ENCODE measurements at regions not wholly inside any gene's neighbourhood (a gene's known extent, or its start where the extent isn't known, plus 50 kb on each side); places are given as distances from the start of the nearest gene placed in this dataset.

DNA sequence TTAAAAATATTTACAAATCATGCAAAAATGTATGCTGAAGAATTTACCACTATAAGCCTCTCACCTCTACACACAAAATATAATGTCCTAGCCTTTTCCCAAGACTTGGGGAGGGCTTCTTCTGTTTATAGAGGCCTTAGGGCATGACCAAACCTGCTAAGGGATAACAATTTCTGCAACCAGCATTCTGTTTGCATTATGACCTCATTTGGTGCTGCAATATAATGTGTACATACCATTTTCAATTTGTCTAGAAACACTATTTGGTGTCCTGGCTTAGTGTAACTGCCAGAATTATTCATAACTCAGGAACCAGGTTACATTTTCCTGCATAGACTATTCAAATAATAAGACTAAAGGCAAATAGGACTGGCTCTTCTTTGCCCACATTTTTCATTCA, 446.6 kb upstream of the SORCS1 start:
- no peak for DNase-seq
- no peak overlapping the region for H3K4me3 ChIP-seq (ENCODE audit: low read depth, low read length)
- no peaks in the 10 kb centered on the region for H3K36me3 ChIP-seq
- no peaks in the 10 kb centered on the region for H3K27me3 ChIP-seq
- H3K9me3 ChIP-seq, result no peaks in the 10 kb centered on the region
- TF ChIP-seq, protein P1, sequence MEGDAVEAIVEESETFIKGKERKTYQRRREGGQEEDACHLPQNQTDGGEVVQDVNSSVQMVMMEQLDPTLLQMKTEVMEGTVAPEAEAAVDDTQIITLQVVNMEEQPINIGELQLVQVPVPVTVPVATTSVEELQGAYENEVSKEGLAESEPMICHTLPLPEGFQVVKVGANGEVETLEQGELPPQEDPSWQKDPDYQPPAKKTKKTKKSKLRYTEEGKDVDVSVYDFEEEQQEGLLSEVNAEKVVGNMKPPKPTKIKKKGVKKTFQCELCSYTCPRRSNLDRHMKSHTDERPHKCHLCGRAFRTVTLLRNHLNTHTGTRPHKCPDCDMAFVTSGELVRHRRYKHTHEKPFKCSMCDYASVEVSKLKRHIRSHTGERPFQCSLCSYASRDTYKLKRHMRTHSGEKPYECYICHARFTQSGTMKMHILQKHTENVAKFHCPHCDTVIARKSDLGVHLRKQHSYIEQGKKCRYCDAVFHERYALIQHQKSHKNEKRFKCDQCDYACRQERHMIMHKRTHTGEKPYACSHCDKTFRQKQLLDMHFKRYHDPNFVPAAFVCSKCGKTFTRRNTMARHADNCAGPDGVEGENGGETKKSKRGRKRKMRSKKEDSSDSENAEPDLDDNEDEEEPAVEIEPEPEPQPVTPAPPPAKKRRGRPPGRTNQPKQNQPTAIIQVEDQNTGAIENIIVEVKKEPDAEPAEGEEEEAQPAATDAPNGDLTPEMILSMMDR (IDR thresholded peaks at IDR 0.05; ENCODE audit: low read depth, low read length), result no peak
- 0 out of 2 replicates have a peak, but pooled peaks cover 2% of the 10 kb centered on the region for H3K4me1 ChIP-seq

DNA sequence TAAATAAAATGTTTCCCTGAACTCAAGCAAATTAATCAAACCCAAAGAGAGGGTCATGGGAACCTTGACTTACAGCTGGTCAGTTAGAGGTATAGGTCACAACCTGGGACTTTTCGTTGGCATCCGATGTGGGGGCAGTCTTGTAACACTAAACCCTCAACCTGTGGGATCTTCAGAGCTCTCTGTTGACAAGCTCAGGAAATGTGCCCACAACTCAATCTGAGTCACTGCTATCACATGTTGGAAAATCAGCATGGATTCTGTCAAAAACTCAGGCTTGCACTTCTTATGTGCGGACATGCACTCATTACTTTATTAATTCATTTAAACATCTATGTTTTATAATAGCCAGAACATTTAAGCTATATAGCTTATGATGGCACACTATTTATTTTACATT, 424.6 kb upstream of the SORCS1 start:
- no peaks in the 10 kb centered on the region for H3K9me3 ChIP-seq
- H3K4me3 ChIP-seq (ENCODE audit: low read depth, low read length), result no peak overlapping the region
- TF ChIP-seq, protein P1 (IDR thresholded peaks at IDR 0.05; ENCODE audit: low read depth, low read length), result no peak
- H3K4me1 ChIP-seq, result no peaks in the 10 kb centered on the region
- DNase-seq, result no peak
- no peaks in the 10 kb centered on the region for H3K27me3 ChIP-seq
- no peaks in the 10 kb centered on the region for H3K36me3 ChIP-seq

DNA sequence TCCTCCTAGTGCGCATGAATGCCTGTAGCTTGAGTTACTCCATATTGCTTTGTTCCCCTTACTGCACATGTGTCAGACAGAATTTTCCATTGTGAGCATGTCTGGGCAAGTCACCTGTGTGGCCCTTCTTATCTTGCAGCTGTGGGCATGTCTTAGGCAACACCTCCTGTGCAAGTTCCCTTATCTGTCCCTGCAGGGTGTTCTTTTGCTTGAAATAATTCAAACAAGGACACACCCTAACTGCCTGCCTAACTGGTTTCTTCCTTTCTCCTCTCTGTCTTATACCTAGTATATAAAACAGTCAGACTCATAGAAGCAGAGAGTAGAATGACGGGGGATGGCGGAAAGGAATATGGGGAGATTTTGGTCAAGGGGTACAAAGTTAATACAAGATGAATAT, 421.1 kb upstream of the SORCS1 start:
- Histone ChIP-seq H3K27me3 (no peaks in the 10 kb centered on the region), H3K9me3 (no peaks in the 10 kb centered on the region), H3K36me3 (no peaks in the 10 kb centered on the region), H3K4me1 (no peaks in the 10 kb centered on the region), H3K4me3 (ENCODE audit: low read depth, low read length) (no peak overlapping the region)
- DNase-seq, result no peak
- TF ChIP-seq, protein P1 (IDR thresholded peaks at IDR 0.05; ENCODE audit: low read depth, low read length), result no peak

DNA sequence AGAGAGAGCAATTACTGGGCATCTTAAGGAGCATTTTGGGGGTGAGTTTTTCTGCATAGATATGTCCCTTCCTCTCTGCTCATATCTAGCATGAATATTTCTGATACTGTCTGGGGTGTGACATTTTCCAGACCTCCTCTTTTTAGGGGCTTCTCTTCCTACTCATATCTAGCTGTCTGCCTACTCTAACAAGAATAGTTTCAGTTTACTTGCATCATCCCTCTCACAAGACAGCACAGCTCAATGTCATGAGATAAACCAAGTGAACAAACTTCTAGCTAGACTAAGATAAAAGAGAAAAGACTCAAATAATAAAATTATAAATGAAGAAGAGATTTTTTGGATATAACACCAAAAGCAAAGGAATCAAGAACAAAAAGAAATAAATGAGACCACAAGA, 419.5 kb upstream of the SORCS1 start:
- Histone ChIP-seq H3K4me3 (ENCODE audit: low read depth, low read length) (no peak overlapping the region), H3K36me3 (no peaks in the 10 kb centered on the region), H3K4me1 (no peaks in the 10 kb centered on the region), H3K27me3 (no peaks in the 10 kb centered on the region), H3K9me3 (no peaks in the 10 kb centered on the region)
- TF ChIP-seq, protein P1 (IDR thresholded peaks at IDR 0.05; ENCODE audit: low read depth, low read length), result no peak
- DNase-seq, result no peak

DNA sequence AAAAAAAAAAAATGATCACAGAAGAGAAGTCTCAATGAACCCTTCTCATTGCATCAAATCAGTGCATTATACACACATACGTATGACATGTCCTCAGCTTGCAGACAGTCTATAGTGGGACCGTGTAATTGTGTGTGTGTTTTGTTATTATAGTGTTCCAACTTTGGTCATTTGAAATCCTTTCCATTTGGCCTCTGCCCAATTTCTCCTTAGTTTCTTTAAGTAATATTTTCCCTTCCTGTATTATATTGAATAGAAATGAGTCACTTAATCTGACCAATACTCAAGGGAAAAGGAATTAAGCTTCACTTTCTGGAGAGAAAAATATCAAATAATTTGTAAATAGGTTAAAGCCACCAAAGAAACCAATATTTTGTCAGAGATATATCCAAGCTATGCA, 415.5 kb upstream of the SORCS1 start:
- TF ChIP-seq, protein P1 (IDR thresholded peaks at IDR 0.05; ENCODE audit: low read depth, low read length), result no peak
- DNase-seq, result no peak
- no peaks in the 10 kb centered on the region for H3K36me3 ChIP-seq
- H3K9me3 ChIP-seq, result no peaks in the 10 kb centered on the region
- no peak overlapping the region for H3K4me3 ChIP-seq (ENCODE audit: low read depth, low read length)
- no peaks in the 10 kb centered on the region for H3K4me1 ChIP-seq
- H3K27me3 ChIP-seq, result no peaks in the 10 kb centered on the region

DNA sequence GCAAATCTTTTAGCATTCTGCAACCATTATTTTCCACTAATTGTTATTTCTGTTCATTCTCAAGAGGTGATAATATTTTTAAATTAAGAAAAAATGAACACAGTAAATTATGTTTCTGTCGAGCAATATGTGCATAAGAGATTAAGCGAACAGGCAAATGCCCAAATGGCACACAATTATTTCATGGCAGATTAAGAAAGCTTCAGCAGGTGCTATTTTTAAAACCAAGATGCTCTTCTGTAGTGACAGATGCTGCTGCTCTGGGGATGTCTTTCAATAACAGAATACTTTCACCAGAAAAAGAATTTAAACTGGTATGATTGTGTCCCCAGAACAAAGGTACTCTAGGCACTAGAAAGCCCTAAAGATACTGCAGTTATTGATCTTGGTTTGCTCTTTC, 412.7 kb upstream of the SORCS1 start:
- TF ChIP-seq, protein P1 (IDR thresholded peaks at IDR 0.05; ENCODE audit: low read depth, low read length), result no peak
- Histone ChIP-seq H3K4me1 (no peaks in the 10 kb centered on the region), H3K36me3 (no peaks in the 10 kb centered on the region), H3K9me3 (no peaks in the 10 kb centered on the region), H3K27me3 (no peaks in the 10 kb centered on the region), H3K4me3 (ENCODE audit: low read depth, low read length) (no peak overlapping the region)
- no peak for DNase-seq
